K562 (cell line): ENCODE measurements at regions not wholly inside any gene's neighbourhood (a gene's known extent, or its start where the extent isn't known, plus 50 kb on each side); places are given as distances from the start of the nearest gene placed in this dataset.

Experiments
- ATAC-seq: fragments of 200-7000 bp; cut with Tn5 transposase; 3 replicates; pipeline ENCODE4 v1.9.1; 2020; ENCODE audit warnings: moderate library complexity
- BruUV-seq: library from RNA; stranded (reverse); fragments of 400-500 nt; replicated peaks from 2 replicates; lab custom pipeline; 2021; lab: Mats Ljungman, UMichigan
- CTCF ChIA-PET: fragments of 300-600 bp; formaldehyde crosslinking; extraction: SDS; loops from one replicate; lab custom pipeline; 2021; ENCODE audit warnings: low intra/inter-chr PET ratio; lab: Yijun Ruan, JAX
- POLR2A ChIA-PET: fragments of 300-600, 350-650 bp; sonication (Branson Sonifier 250); formaldehyde crosslinking; extraction: SDS; loops from one replicate; lab custom pipeline; 2021; ENCODE audit warnings: antibody characterized with exemption, inconsistent platforms; lab: Yijun Ruan, JAX
- DNase-seq, 4 experiments: peaks; one replicate each; pipeline versions ENCODE4 v3.0.0 to v3.0.0-alpha.2; 2011 to 2018; ENCODE audit warnings: low spot score in 3 of 4, mixed read lengths in 3 of 4; ENCODE audit errors: extremely low read depth in 1 of 4
- FAIRE-seq: peaks from 2 replicates; lab custom pipeline; 2011; peaks lifted over from hg19 to GRCh38; lab: Jason Lieb, UNC
- H2AFZ ChIP-seq: 2 replicates; pipeline ENCODE4 v1.6.0; 2011; ENCODE audit warnings: low read depth, low read length, control low read depth, inconsistent platforms
- H3K27ac ChIP-seq: fragments of 200-600 bp; 3 replicates; pipeline ENCODE4 v1.8.0; 2011; ENCODE audit warnings: low read depth, mild to moderate bottlenecking, control low read depth, inconsistent platforms, low read length, moderate library complexity, mixed read lengths; ENCODE audit errors: extremely low read depth
- H3K27me3 ChIP-seq, 2 experiments: fragments of 300-600 bp in 1 of 2; 2 replicates in 1 of 2; 3 replicates in 1 of 2; pipeline versions ENCODE4 v1.6.0 to v1.8.0; 2011; ENCODE audit warnings: inconsistent platforms in 2 of 2, low read length in 2 of 2, mild to moderate bottlenecking in 1 of 2, mixed read lengths in 1 of 2, moderate library complexity in 1 of 2; ENCODE audit not compliant: control insufficient read depth in 2 of 2, insufficient read depth in 2 of 2
- H3K36me3 ChIP-seq: fragments of 300-600 bp; 3 replicates; pipeline ENCODE4 v1.8.0; 2011; ENCODE audit warnings: mild to moderate bottlenecking, low read length, inconsistent platforms; ENCODE audit not compliant: control insufficient read depth, insufficient read depth
- H3K4me1 ChIP-seq, 2 experiments: fragments of 200-600 bp in 1 of 2; replicated peaks in 1 of 2; 2 replicates in 1 of 2; 3 replicates in 1 of 2; pipeline versions ENCODE4 v1.5.1 to v1.8.0; 2011; ENCODE audit warnings: inconsistent platforms in 2 of 2, low read length in 2 of 2, mild to moderate bottlenecking in 1 of 2, mixed read lengths in 1 of 2, moderate library complexity in 1 of 2; ENCODE audit not compliant: control insufficient read depth in 2 of 2, insufficient read depth in 2 of 2
- H3K4me2 ChIP-seq: 2 replicates; pipeline ENCODE4 v1.6.1; 2011; ENCODE audit warnings: low read length, control low read depth, inconsistent platforms, mixed read lengths; ENCODE audit not compliant: insufficient read depth
- H3K4me3 ChIP-seq: fragments of 200-600 bp; sonication (generic), shearing (Covaris generic); 2 replicates; pipeline ENCODE4 v1.5.1; 2016; ENCODE audit warnings: control low read depth, inconsistent platforms
- H3K79me2 ChIP-seq: fragments of 200-600 bp; 3 replicates; pipeline ENCODE4 v1.8.0; 2011; ENCODE audit warnings: low read length, inconsistent platforms; ENCODE audit not compliant: control insufficient read depth, insufficient read depth
- H3K9ac ChIP-seq, 2 experiments: 2 replicates each; pipeline versions ENCODE4 v1.6.0 to v1.6.1; 2011; ENCODE audit warnings: low read depth in 2 of 2, low read length in 2 of 2, control low read depth in 1 of 2, inconsistent platforms in 1 of 2, mild to moderate bottlenecking in 1 of 2, mixed read lengths in 1 of 2; ENCODE audit not compliant: insufficient read depth in 1 of 2
- H3K9me1 ChIP-seq: one replicate; pipeline ENCODE4 v1.6.0; 2011; ENCODE audit warnings: inconsistent platforms, mild to moderate bottlenecking, low read length, moderate library complexity; ENCODE audit not compliant: control insufficient read depth, insufficient read depth
- H3K9me3 ChIP-seq: replicated peaks from 2 replicates; pipeline ENCODE4 v1.5.1; 2011; ENCODE audit warnings: low read depth, low read length, inconsistent platforms; ENCODE audit not compliant: control insufficient read depth, insufficient read depth
- H4K20me1 ChIP-seq: replicated peaks from 2 replicates; pipeline ENCODE4 v1.6.1; 2011; ENCODE audit warnings: low read length, inconsistent platforms, mixed read lengths; ENCODE audit not compliant: control insufficient read depth, insufficient read depth
- ADNP ChIP-seq: fragments of 200-800 bp; sonication (Bioruptor generic); IDR thresholded peaks from 2 replicates; pipeline ENCODE4 v1.6.1; 2016; ENCODE audit warnings: missing genetic modification characterization, missing compliant biosample characterization
- BRF2 ChIP-seq: IDR thresholded peaks from 3 replicates; pipeline ENCODE4 v1.6.1; 2011; ENCODE audit warnings: borderline replicate concordance, mild to moderate bottlenecking; ENCODE audit not compliant: insufficient read length, insufficient read depth
- CBFA2T3 ChIP-seq: fragments of 450-650 bp; IDR thresholded peaks from 2 replicates; pipeline ENCODE4 v1.6.1; 2017
- CLOCK ChIP-seq: fragments of 250-450 bp; sonication (Bioruptor Pico); IDR thresholded peaks from 2 replicates; pipeline ENCODE4 v1.4.0; 2020; ENCODE audit warnings: mild to moderate bottlenecking, moderate library complexity, borderline replicate concordance
- GTF2E2 ChIP-seq: fragments of 200-800 bp; sonication (Bioruptor generic); IDR thresholded peaks from 2 replicates; pipeline ENCODE4 v1.6.1; 2016; ENCODE audit warnings: missing genetic modification characterization, missing compliant biosample characterization
- MEF2A ChIP-seq: IDR thresholded peaks from 2 replicates; pipeline ENCODE4 v1.6.1; 2011; ENCODE audit warnings: low read depth, mild to moderate bottlenecking, low read length, moderate library complexity; ENCODE audit not compliant: control insufficient read depth
- PHF8 ChIP-seq: fragments of 200-600 bp; sonication (generic); IDR thresholded peaks from 2 replicates; pipeline ENCODE4 v1.6.1; 2012; ENCODE audit warnings: mixed run types, mild to moderate bottlenecking, inconsistent platforms, low read length, moderate library complexity, borderline replicate concordance
- POLR2B ChIP-seq: fragments of 450-650 bp; IDR thresholded peaks from 2 replicates; pipeline ENCODE4 v1.6.1; 2018; ENCODE audit warnings: low read depth; ENCODE audit not compliant: partially characterized antibody
- RBM17 ChIP-seq: fragments of 200-400 bp; formaldehyde crosslinking; IDR thresholded peaks from 2 replicates; pipeline ENCODE4 v1.6.1; 2017; ENCODE audit warnings: low read depth, mild to moderate bottlenecking, low read length, borderline replicate concordance
- SRSF9 ChIP-seq: fragments of 200-400 bp; formaldehyde crosslinking; IDR thresholded peaks from 2 replicates; pipeline ENCODE4 v1.6.1; 2017; ENCODE audit warnings: low read depth, low read length, borderline replicate concordance
- ZNF121 ChIP-seq: sonication (generic); formaldehyde crosslinking; conservative IDR thresholded peaks from 2 replicates; pipeline ENCODE4 v1.8.0; 2022; ENCODE audit warnings: missing genetic modification reagents
- ZNF124 ChIP-seq: sonication (generic); formaldehyde crosslinking; IDR thresholded peaks from 2 replicates; pipeline ENCODE4 v1.8.1; 2022; ENCODE audit warnings: missing genetic modification reagents
- ZNF431 ChIP-seq: sonication (generic); formaldehyde crosslinking; IDR thresholded peaks from 2 replicates; pipeline ENCODE4 v1.8.0; 2022; ENCODE audit warnings: mild to moderate bottlenecking, missing genetic modification reagents
- ZNF444 ChIP-seq: fragments of 250-450 bp; sonication (Bioruptor Pico); IDR thresholded peaks from 2 replicates; pipeline ENCODE4 v1.4.0; 2020; ENCODE audit warnings: mild to moderate bottlenecking, moderate library complexity
- ZNF561 ChIP-seq: fragments of 450-650 bp; formaldehyde crosslinking; conservative IDR thresholded peaks from 2 replicates; pipeline ENCODE4 v1.4.0; 2020; ENCODE audit warnings: mild to moderate bottlenecking, moderate library complexity
- ZNF785 ChIP-seq: fragments of 250-450 bp; sonication (Bioruptor Pico); IDR thresholded peaks from 2 replicates; pipeline ENCODE4 v1.4.0; 2020; ENCODE audit warnings: mild to moderate bottlenecking
- WGBS: fragments of 100-300 bp; shearing (Covaris generic); methylation state at CpG from one replicate; pipeline ENCODE4 v1.1.6; 2016; ENCODE audit warnings: low coverage, mixed read lengths; ENCODE audit not compliant: insufficient coverage; ENCODE audit errors: missing lambda C conversion rate; 5-methylcytosine and 5-hydroxymethylcytosine counted together
- in situ Hi-C: fragments of 300-500 bp; cut with MboI; formaldehyde crosslinking; loops from 4 replicates; pipeline ENCODE4 v1.15.0; 2018; ENCODE audit warnings: inconsistent platforms, mixed read lengths
- intact Hi-C: fragments of 100-400 bp; cut with micrococcal nuclease; formaldehyde crosslinking; loops from 2 replicates; pipeline ENCODE4 v1.14.2; 2022

- Histone ChIP-seq H2AFZ (no peak overlapping the region), H3K4me2 (no peak overlapping the region), H3K9me3 (no peaks in the 10 kb centered on the region), H4K20me1 (no peaks in the 10 kb centered on the region; the same call in 1 of the 2 replicates), H3K79me2 (no peaks in the 10 kb centered on the region), H3K9me1 (no peaks in the 10 kb centered on the region), H3K27ac (no peak overlapping the region), H3K9ac (no peak overlapping the region), H3K4me1 (no peaks in the 10 kb centered on the region), H3K36me3 (no peaks in the 10 kb centered on the region), H3K27me3 (peaks cover 10 to 17% of the 10 kb centered on the region in 2 experiments; a peak in 4 of 5 replicates), H3K4me3 (no peak overlapping the region)
- CTCF ChIA-PET = no interaction called here
- BruUV-seq = no TSS peak
- DNase-seq (no peak), ATAC-seq (no peak), FAIRE-seq (no peak)
- 0% methylated on average over 3 of the region's 3 CpGs for WGBS
- in situ Hi-C loops = no loop called here
- POLR2A ChIA-PET = interaction anchor here (0.8 to 0.9 kb wide), 2 partner anchors 51 to 520 kb away, joined by 4 read pairs; no protein-coding TSS in a partner anchor
- TF ChIP-seq ADNP (no peak), ZNF124 (CRISPR knock-in tag) (no peak), ZNF444 (CRISPR knock-in tag) (no peak), SRSF9 (no peak), ZNF431 (CRISPR knock-in tag) (no peak), ZNF121 (CRISPR knock-in tag) (no peak), ZNF561 (no peak), ZNF785 (CRISPR knock-in tag) (no peak), BRF2 (no peak), RBM17 (no peak), PHF8 (no peak), POLR2B (no peak), CLOCK (CRISPR knock-in tag) (no peak), MEF2A (no peak), CBFA2T3 (no peak), GTF2E2 (tag) (no peak)
- TF ChIP-seq, all 486 proteins: peak for 0
- intact Hi-C loops = no loop called here
Measured at GRCh38 chr3:43909149-43909548, 218.4 kb downstream of the ABHD5 start.
